HG03135 (cell line): ENCODE measurements at regions not wholly inside any gene's neighbourhood (a gene's known extent, or its start where the extent isn't known, plus 50 kb on each side); places are given as distances from the start of the nearest gene placed in this dataset.

Experiments used
- ATAC-seq: cut with Tn5 transposase; IDR thresholded peaks from one replicate; pipeline ENCODE4 v1.9.1; 2021; ENCODE audit warnings: mild to moderate bottlenecking, moderate library complexity; ENCODE audit not compliant: unreplicated experiment

DNA sequence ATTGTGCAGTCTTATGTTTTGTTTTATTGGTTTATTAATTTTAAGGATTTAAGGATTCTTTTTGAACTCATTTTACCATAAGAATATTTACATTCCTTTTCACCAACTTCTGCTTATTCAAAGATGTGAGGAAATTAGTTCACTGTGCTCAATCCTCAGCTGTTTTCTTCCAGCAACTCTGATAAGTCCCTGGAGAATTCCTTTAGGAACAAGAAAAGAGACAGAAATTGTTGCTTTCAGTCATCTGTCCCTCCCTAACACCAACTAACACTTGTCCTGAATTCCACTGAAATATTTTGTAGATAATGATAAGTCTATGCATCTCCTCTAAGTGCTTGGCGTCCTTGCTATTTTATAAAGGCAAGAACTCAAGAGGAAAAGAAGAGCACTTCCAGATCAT lies 334.8 kb upstream of the MARCKS start:
- no peak for ATAC-seq

DNA sequence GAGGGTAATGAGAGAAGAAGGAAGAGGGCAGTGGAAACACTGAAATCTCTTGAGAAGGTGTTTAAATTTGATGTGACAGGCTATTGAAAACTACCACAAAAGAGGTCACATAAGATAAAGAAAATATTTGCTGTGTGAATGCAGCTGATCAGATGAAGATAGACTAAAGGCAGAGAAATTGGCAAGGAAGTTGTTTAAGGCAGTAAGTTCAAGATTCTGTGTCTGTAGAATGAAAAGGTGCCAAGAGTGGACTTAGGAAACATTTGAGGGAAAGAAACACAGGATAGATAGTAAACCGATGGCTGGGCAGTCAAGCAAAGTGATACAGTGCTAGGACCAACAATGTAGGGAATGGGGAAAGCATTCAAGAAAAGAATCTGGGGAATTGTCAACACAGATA lies 332.3 kb upstream of the MARCKS start:
- no peak for ATAC-seq

DNA sequence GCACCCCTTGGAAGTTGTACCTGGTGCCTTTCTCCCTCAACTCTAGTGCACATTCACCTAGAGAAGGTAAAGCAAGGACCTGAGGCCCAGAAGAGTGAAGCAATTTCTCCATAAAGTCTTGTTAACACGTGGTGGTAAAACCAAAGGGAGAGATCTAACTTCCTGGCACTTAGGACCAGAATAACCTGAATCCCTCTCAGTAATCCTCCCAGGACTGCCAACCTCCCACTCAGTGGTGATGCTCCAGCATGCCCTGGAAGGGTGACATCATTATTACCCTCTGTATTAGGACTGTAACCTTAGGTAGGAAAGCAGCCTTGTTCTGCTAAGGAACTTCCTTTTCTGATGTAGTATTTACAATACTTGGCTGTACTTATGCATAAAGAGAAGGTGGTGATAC lies 330.6 kb upstream of the MARCKS start:
- no peak for ATAC-seq

- ATAC-seq = no peak
Observed at GRCh38 chr6:113526995-113527394, 330.1 kb upstream of the MARCKS start.

- ATAC-seq = no peak
Observed at GRCh38 chr6:113528111-113528510, 329.0 kb upstream of the MARCKS start.

DNA sequence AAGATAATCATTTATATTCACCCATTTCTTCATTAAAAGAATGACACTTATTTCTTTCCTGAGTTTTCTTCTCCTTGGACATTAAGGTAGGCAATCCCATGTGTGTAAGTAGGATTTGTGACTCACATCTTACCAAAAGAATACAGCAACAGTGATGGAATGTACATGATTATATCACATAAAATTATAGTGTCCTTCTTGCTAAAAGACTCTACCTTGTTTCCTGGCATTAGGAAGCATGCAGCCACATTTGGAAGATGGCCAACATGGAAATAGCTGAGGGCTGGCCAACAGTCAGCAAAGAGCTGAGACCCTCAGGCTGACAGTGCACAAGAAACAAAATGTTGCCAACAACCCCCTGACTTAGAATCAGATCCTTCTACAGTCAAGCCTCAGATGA lies 327.9 kb upstream of the MARCKS start:
- no peak for ATAC-seq

DNA sequence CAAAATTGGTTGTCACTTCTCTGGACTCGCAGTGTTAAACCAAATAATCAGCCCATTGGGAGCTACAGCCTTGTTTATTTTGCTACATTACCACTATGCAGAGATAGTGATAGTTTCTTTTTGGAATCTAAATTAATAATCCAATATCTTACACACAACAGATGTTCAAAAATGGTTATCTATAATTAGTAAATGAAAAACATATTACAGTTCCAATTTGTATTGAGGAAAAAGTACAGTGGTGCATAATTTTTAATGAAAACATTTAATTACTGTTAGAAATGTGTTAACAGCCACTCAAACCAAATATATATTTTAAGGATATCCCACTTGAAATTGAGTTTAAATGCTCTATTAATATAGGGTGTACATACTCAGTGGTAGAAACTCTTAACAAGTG lies 327.3 kb upstream of the MARCKS start:
- no peak for ATAC-seq

- ATAC-seq = no peak
Observed at GRCh38 chr6:113530769-113531168, 326.4 kb upstream of the MARCKS start.

DNA sequence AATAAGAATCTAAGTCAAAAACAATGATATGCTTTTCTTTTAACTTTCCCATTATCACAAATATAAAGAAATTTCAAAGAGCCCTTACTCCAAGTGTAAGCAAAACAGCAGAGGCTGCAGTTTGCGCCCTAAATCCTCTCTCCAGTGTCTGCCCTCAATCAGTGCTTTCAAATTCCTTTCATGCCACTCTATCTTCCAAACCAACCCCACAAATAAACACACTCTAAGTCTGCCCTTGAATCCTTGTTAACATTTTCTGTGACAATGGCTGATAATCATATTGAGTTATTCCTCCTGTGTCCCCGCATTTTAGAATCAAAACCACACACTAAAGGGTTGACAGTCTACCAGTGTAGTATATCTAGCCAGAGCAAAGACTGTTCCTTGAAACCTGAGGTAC lies 317.9 kb upstream of the MARCKS start:
- ATAC-seq = no peak

DNA sequence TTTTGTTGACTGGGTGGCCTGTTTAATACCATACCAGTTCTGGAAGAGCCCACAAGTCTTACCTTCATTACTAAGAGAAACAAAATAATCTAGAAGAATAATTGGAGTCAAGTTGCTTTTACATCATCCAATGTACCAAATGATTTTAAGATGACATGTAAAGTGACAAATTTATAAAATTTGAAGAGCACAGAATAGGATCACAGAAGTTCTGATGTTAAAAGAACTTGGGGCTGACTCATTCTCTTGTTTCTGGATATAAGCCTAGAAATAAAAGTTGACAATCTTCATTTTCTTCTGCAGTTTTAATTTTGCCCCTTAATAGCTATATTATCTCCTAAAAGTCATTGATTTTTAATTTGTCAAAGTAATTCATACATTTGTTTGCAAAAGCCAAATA lies 317.5 kb upstream of the MARCKS start:
- ATAC-seq = no peak

DNA sequence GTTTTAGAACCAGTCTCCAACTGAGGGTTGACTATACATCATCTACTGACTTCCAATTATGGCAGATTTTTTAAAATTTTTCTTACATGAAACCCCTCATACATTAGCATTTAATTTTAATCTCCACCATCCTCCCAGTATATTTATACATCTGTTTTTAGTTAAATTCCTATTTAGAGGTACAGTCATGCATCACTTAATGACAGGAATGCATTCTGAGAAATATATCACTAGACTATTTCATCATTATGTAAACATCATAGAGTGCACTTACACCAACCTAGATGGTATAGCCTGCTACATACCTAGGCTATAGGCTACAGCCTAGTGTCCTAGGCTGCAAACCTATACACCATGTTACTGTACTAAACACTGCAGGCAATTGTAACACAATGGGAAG lies 316.7 kb upstream of the MARCKS start:
- no peak for ATAC-seq

DNA sequence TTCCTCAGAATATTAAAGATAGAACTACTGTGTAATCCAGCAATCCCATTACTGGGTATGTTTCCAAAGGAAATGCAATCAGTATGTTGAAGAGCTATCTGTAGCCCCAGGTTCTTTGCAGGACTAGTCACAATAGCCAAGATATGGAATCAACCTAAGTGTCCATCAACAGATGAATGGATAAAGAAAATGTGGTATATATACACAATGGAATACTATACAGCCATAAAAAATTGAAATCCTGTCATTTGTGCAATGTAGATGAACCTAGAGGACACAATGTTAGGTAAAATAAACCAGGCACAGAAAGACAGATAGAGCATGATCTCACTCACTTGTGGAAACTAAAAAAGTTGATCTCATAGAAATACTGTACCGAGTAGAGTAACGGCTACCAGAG lies 306.0 kb upstream of the MARCKS start:
- no peak for ATAC-seq

- no peak for ATAC-seq
Observed at GRCh38 chr6:113556775-113557174, 300.4 kb upstream of the MARCKS start.

GRCh38 chr6:113558431-113558830 lies 298.7 kb upstream of the MARCKS start:
- ATAC-seq = no peak

GRCh38 chr6:113558966-113559365 lies 298.2 kb upstream of the MARCKS start:
- ATAC-seq = no peak

GRCh38 chr6:113560376-113560775 lies 296.8 kb upstream of the MARCKS start:
- ATAC-seq = no peak

DNA sequence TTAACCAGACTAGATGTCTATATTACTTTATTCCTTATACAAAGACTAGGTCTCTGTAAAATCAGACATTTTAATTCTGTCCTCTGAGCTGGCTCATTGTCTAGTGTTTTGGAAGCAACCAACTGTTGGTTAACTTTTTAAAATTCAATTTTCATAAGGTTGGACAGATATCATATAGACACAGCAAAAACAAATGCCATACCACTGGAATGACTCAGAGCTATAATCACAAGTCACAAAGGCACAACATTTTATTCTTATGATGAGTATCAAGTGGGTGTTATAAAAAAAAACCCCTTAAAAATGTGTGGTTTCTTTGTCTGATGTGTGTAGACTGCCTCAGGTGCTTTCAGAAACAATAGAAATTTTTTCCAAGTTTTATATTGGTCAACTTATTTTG lies 296.2 kb upstream of the MARCKS start:
- no peak for ATAC-seq

- ATAC-seq = no peak
Observed at GRCh38 chr6:113562248-113562647, 294.9 kb upstream of the MARCKS start.

- peak; percentile 78 for ATAC-seq
Observed at GRCh38 chr6:113564371-113565171, 292.6 kb upstream of the MARCKS start.

- no peak for ATAC-seq
Observed at GRCh38 chr6:113565306-113565705, 291.8 kb upstream of the MARCKS start.

DNA sequence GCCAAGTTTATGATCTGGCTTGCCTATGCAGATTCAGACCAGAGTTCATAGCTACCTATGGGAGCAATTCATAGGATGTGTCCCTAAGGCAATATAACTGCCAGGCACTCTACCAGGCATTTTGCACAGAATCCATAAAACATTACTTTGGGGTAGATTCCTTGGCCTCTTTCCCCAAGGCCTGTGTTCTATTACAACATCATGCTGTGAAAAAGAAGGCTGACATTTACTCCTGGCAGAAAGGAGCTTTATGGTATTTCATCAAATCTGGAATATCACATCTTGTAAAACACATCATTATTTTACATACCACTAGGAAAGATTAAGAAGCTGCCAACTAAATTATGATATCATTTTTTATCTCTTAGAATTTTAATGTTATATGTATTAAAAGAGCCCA lies 287.0 kb upstream of the MARCKS start:
- no peak for ATAC-seq

GRCh38 chr6:113570641-113571040 lies 286.5 kb upstream of the MARCKS start:
- ATAC-seq = no peak

DNA sequence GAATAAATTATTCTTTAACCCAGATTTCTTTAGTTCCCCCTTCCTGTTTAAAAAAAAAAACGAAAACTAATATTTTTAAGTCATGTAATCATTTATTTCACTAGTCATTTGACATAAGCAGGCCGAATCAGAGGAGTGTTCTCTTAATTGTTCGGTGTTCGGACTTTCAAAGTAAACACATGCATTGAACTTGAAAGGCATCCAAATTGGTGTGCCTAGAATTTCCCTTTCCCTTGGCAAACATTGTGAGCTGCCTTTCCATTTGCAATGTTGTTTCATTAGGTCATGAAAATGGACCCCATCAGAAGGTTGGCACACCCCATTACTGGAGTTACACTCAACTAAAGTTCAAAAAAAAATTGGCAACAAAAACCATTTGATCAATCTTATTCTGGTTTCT lies 283.0 kb upstream of the MARCKS start:
- ATAC-seq = no peak
